ENCODE measurements at regions not wholly inside any gene's neighbourhood (a gene's known extent, or its start where the extent isn't known, plus 50 kb on each side); places are given as distances from the start of the nearest gene placed in this dataset.
A peak's percentile ranks its signal among the peaks of the same experiment; 100 is the strongest.

GRCh38 chr1:239951511-239952140 lies 140.1 kb upstream of the FMN2 start:
- Histone ChIP-seq H3K9ac (ENCODE audit: low read length) (no peak overlapping the region), H3F3A (ENCODE audit: low read length, unreplicated experiment) (no peaks in the 10 kb centered on the region), H3K27ac (ENCODE audit: low read length) (no peak overlapping the region), H3K27me3 (ENCODE audit: low read length) (no peaks in the 10 kb centered on the region), H3K4me3 (ENCODE audit: low read length) (no peak overlapping the region), H3K4me1 (ENCODE audit: insufficient read depth, low read length) (peaks cover 6% of the 10 kb centered on the region; the same call in 1 of the 2 replicates), H3K36me3 (ENCODE audit: low read depth, low read length) (no peaks in the 10 kb centered on the region), H3K4me2 (ENCODE audit: low read length) (no peak overlapping the region), H4K20me1 (ENCODE audit: low read length) (no peaks in the 10 kb centered on the region), H3K9me3 (ENCODE audit: low read length) (no peaks in the 10 kb centered on the region), H3K79me2 (ENCODE audit: low read length) (no peaks in the 10 kb centered on the region), H2AFZ (ENCODE audit: low read length) (no peak overlapping the region), H3K9me2 (replicated peaks; ENCODE audit: low read length) (no peaks in the 10 kb centered on the region)
- POLR2A ChIA-PET (ENCODE audit: unreplicated experiment): no interaction called here
- BruUV-seq (replicated peaks): no TSS peak
- peak; percentile 67 for ATAC-seq
- intact Hi-C loops (cut with micrococcal nuclease): loop anchor here (1.0 kb wide), 4 partner anchors 25 to 238 kb away; no protein-coding TSS in a partner anchor
- DNase-seq: peak; percentile 90
- CTCF ChIA-PET: interaction anchor here (0.6 to 2.8 kb wide), 7 partner anchors 25 to 56 kb away, joined by 4 to 24 read pairs (median 6); no protein-coding TSS in a partner anchor
- TF ChIP-seq EZH2 (IDR thresholded peaks at IDR 0.05; ENCODE audit: low read length, unreplicated experiment): no peak
- peak; percentile 73 for TF ChIP-seq CTCF (conservative IDR thresholded peaks at IDR 0.05; ENCODE audit: low read depth, low read length)

DNA sequence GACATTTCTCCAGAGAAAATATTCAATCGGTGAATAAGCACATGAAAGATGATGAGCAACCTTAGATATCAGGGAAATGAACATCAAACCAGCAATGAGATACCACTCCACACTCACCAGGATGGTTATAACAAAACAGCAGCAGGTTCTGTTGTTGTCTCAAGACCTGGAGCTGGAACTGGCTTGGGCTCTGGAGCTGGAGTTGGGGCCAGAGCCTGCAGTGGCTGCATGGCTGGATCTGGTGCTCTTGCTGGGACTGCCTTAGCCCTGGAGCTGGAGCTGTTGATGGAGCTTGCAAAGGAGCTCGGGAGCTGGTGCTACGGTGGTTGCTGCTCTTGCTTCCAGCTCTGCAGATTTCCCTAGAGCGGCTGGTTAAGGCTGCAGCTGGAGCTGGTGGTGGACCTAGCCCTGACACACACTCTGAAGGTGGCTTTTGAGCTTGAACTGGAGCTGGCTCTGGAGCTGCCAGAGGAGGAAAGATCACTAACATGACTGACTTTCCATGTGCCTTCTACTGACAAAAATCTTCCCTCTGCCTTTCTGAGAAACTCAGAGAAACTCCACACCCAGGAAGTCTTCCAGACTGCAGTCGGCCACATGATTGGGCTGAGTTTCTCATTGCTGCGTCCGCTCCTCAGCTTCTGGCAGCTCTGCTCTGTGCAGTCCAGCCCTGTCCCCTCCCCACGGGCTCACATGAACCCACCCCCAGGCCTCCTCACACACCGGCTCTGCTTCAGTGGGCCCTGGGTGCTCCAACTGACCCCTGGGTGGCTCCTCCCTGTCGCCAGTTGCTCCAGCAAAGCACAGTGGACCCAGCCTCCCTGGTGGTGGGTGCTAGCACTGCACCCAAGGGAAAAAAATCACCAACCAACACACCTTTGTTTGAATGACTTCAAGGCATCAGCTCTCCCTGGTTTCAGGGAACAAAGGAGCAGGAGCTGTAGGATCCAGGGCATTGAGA lies 139.1 kb upstream of the FMN2 start:
- Histone ChIP-seq H3K4me1 (ENCODE audit: insufficient read depth, low read length) (peaks cover 5% of the 10 kb centered on the region; the same call in 1 of the 2 replicates), H3K27me3 (ENCODE audit: low read length) (peaks cover 4% of the 10 kb centered on the region; the same call in 1 of the 2 replicates), H3K4me2 (ENCODE audit: low read length) (no peak overlapping the region), H3K27ac (ENCODE audit: low read length) (no peak overlapping the region), H3K9ac (ENCODE audit: low read length) (no peak overlapping the region), H2AFZ (ENCODE audit: low read length) (0 out of 2 replicates have a peak overlapping the region, but pooled peaks have one; percentile 20), H3K36me3 (ENCODE audit: low read depth, low read length) (no peaks in the 10 kb centered on the region), H3K9me3 (ENCODE audit: low read length) (no peaks in the 10 kb centered on the region), H3K9me2 (replicated peaks; ENCODE audit: low read length) (no peaks in the 10 kb centered on the region), H3K79me2 (ENCODE audit: low read length) (no peaks in the 10 kb centered on the region), H3F3A (ENCODE audit: low read length, unreplicated experiment) (no peaks in the 10 kb centered on the region), H3K4me3 (ENCODE audit: low read length) (no peak overlapping the region), H4K20me1 (ENCODE audit: low read length) (no peaks in the 10 kb centered on the region)
- DNase-seq (peak; percentile 62), ATAC-seq (peak; percentile 61)
- CTCF ChIA-PET: interaction anchor here (1.3 to 2.7 kb wide), 3 partner anchors 37 to 53 kb away, joined by 6 to 14 read pairs (median 8); no protein-coding TSS in a partner anchor
- intact Hi-C loops (cut with micrococcal nuclease): no loop called here
- no TSS peak for BruUV-seq (replicated peaks)
- TF ChIP-seq EZH2 (IDR thresholded peaks at IDR 0.05; ENCODE audit: low read length, unreplicated experiment) (no peak), CTCF (conservative IDR thresholded peaks at IDR 0.05; ENCODE audit: low read depth, low read length) (peak; percentile 76)
- POLR2A ChIA-PET (ENCODE audit: unreplicated experiment): no interaction called here

- intact Hi-C loops (cut with micrococcal nuclease): no loop called here
- H3K79me2 ChIP-seq (ENCODE audit: low read length): no peaks in the 10 kb centered on the region
- no peaks in the 10 kb centered on the region for H3K36me3 ChIP-seq (ENCODE audit: low read depth, low read length)
- H4K20me1 ChIP-seq (ENCODE audit: low read length): no peaks in the 10 kb centered on the region
- H3K4me1 ChIP-seq (ENCODE audit: insufficient read depth, low read length): no peaks in the 10 kb centered on the region
- H3K27ac ChIP-seq (ENCODE audit: low read length): no peak overlapping the region
- peaks cover 21% of the 10 kb centered on the region for H3K27me3 ChIP-seq (ENCODE audit: low read length)
- H3K4me2 ChIP-seq (ENCODE audit: low read length): no peak overlapping the region
- ChIA-PET CTCF (interaction anchor here (0.7 kb wide), 1 partner anchor 50 kb away, joined by 4 read pairs; no protein-coding TSS in a partner anchor), POLR2A (ENCODE audit: unreplicated experiment) (no interaction called here)
- no peak overlapping the region for H2AFZ ChIP-seq (ENCODE audit: low read length)
- no peak overlapping the region for H3K4me3 ChIP-seq (ENCODE audit: low read length)
- no peak for TF ChIP-seq CTCF (conservative IDR thresholded peaks at IDR 0.05; ENCODE audit: low read depth, low read length)
- no peak for TF ChIP-seq EZH2 (IDR thresholded peaks at IDR 0.05; ENCODE audit: low read length, unreplicated experiment)
- TF ChIP-seq EZH2phosphoT487 (IDR thresholded peaks at IDR 0.05; ENCODE audit: borderline replicate concordance, low read length): no peak
- H3K9me3 ChIP-seq (ENCODE audit: low read length): no peaks in the 10 kb centered on the region
- no TSS peak for BruUV-seq (replicated peaks)
- H3K9me2 ChIP-seq (replicated peaks; ENCODE audit: low read length): no peaks in the 10 kb centered on the region
- no peak for DNase-seq
- H3K9ac ChIP-seq (ENCODE audit: low read length): no peak overlapping the region
- no peak for ATAC-seq
- no peaks in the 10 kb centered on the region for H3F3A ChIP-seq (ENCODE audit: low read length, unreplicated experiment)
Measured at GRCh38 chr1:239954836-239955235, 136.8 kb upstream of the FMN2 start.

Data from PC-3 (cell line).